Stimulated activated CD8-positive, alpha-beta memory T cell treated with anti-CD3 and anti-CD28 coated beads, Interleukin-4, amount 100 ng/mL, for 4 hours (primary cell): ENCODE measurements at regions not wholly inside any gene's neighbourhood (a gene's known extent, or its start where the extent isn't known, plus 50 kb on each side); places are given as distances from the start of the nearest gene placed in this dataset.
"Not testable (repeated sequence)": the region's sequence is repeated elsewhere in the genome, so short reads cannot be mapped to it uniquely, and the experiment has no call there.

ENCODE experiments used
- DNase-seq, 2 donors: peaks; one replicate each; pipeline ENCODE4 v3.0.0-alpha.2; 2020; ENCODE audit warnings: low read depth in 2 of 2, low spot score in 1 of 2

GRCh38 chr16:65754820-65755691 is 611.4 kb upstream of the CDH5 start:
- DNase-seq = no peak

DNA sequence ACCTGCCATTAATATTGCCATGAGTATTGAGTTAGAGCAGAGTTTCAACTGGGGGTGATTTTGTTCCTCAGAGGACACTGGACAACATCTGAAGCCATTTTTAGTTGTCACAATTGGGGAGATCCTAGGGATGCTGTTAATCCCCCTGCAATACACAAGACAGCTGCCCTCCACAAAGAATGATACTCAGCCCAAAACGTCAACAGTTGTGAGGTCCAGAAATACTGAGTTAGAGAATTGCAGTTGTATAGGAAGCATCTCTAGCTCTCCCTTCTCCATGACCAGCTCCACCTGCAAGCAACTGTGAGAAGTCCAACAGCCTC is 614.0 kb upstream of the CDH5 start:
- no peak for DNase-seq

DNA sequence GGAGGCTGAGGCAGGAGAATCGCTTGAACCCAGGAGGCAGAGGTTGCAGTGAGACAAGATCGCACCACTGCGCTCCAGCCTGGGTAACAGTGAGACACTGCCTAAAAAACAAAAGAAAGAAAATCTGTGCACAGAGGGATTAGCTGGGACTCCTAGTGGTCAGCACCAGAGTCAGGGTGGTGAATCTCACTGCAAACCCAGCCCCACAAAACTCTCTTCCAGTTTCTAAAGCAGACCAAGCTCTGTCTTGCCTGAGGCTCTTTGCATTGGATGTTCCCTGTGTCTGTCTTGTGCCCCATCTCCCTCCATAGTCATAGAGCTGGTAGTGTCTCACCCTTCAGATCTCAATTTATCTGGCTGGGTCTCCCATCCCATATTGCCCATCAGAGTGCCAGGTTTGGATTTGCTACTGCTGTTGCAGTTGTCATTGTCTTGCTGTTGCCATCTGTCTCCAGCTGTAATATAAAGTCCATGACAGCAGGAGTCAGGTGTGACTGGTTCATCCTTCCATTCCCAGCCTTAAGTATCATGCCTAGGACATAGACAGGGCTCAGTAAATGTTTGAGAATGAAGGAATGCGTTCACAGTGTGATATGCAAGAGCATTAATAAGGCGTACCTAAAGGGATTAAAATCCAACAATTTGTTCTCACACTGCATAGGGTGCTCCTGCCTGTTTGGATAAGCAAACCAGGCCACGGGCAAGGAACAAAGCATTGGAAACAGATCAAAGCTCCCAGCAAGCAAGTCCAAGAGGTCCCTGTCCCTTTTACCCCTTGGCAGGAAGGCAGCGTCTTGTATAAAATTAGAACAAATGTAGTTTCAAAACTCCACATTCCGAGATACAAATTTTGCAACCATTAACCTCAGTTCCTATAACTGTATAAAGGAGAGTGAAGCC is 614.6 kb upstream of the CDH5 start:
- DNase-seq = no peak

DNA sequence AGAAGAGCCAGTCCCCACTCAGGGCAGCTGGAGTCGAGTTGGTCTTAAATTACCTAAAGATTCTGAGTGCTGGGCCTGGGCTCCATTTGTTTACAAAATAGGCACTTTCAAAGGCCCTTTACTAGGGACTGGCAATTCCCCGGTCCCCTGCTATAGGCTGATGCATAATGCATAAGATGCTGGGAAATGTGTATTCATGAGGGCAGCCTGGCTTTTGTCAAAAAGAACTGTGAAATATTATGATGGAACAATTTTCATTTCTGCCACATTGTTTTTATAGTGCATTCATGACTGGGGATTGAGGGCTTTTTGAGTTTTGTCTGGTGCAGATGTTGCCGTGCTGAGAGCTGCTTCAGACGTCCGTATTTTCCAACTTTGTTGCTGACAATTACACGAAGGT is 617.0 kb upstream of the CDH5 start:
- DNase-seq = no peak

- DNase-seq = no peak
Measured at GRCh38 chr16:65746941-65747340, 619.5 kb upstream of the CDH5 start.

- no peak for DNase-seq
Measured at GRCh38 chr16:65745201-65745708, 621.2 kb upstream of the CDH5 start.

GRCh38 chr16:65744401-65744800 is 622.1 kb upstream of the CDH5 start:
- DNase-seq = no peak

GRCh38 chr16:65743558-65743957 is 621.7 kb upstream of the CDH11 start:
- no peak for DNase-seq

DNA sequence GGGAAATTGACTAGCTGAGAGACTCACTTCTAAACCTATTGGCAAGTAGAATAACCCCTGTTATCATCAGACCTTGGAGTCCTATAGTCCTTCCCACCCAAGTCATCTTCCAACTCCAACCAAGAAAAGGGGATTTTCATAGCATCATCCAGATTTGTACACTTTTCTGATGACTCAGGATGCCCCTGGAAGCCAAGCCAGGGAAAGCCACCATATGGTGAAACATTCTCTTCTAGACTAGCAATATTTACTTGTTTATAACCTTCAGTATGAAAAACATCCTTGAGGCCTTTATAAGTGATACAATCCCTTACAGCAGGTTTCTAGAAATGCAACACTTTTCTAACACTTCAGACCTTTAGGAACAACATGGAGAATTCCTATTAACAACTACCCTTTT is 618.8 kb upstream of the CDH11 start:
- no peak for DNase-seq

DNA sequence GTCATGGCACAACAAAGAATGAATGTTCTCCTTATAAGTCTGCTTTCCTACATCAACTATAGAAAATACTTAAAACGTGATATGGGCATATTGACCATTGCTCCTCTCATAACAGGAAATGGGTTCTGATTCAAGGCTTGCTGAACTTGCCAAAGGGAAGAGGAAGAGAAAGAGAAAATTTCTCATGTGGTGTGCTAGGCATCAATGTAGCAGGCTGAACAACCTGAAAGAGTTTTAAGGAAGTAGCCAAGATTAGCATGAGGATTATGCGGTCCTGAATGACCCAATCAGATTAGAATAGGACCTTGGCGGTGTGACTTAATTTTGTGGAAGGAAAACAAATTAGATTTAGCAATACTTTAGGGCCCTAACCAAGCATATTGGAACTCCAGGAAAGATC is 617.7 kb upstream of the CDH11 start:
- DNase-seq = no peak

DNA sequence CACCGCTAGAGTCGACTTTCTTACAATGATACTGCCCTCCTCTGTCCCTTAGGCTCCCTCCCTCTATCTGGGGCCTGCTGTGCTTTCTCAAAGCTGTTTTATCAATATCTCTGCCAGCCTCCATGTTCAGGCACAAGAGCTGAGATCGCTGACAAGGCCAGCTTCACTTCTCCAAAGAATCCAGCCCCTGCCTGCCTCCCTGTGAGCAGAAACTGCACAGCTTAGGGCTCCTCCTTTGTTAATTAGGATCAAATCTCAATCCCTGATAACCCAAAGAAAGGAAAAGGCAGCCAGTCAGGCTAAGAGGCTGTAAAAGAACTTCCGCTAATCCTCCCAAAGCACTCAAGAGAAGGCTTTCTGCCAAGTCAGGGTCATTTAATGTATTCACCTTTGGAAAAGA is 616.0 kb upstream of the CDH11 start:
- no peak for DNase-seq

DNA sequence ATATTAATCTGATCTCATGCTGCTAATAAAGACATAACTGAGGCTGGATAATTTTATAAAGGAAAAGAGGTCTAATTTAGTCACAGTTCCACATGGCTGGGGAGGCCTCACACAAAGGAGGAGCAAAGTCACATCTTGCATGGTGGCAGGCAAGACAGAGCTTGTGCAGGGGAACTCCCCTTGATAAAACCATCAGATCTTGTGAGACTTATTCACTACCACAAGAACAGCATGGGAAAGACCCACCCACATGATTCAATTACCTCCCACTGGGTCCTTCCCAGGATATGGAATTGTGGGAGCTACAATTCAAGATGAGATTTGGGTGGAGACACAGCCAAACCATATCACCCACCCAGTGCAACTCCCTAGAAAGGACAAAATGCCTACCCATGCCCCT is 613.8 kb upstream of the CDH11 start:
- not testable (repeated sequence) for DNase-seq

- DNase-seq = no peak
Measured at GRCh38 chr16:65733721-65734120, 611.9 kb upstream of the CDH11 start.

DNA sequence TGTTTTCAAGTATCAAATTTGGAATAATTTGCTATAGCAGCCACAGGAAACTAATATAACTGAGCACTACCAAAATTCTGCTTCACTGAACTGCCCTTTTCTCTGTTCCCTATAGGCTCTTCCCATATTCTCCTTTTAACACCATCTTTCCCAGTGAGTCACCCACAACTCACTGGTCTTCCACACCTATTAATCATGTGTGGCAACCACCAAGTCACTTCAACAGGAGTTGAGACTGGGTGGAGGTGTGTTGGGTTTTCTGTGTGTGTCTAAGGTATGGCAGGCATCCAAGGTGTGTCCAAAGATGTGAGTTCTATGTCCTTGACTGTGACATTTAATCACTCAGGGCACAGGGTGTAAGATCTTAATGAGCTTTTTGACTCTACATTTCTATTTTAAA is 610.0 kb upstream of the CDH11 start:
- DNase-seq = no peak

DNA sequence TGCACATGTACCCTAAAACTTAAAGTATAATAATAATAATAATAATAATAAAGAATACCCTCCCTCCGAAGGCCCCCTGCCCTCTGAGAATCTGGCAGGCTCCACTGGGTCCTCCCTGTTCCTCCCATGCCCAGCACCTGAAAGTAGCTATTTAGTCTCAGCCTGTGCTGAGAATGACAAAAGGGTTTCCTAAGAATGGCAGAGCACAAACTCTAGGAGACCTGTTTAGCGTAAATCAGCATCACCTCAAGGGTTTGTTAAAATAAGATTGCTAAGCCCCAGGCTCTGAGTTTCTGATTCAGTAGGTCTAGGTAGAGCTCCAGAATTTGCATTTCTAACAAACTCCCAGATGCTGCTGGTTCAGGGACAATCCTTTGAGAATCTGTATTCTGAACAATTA is 606.8 kb upstream of the CDH11 start:
- no peak for DNase-seq

DNA sequence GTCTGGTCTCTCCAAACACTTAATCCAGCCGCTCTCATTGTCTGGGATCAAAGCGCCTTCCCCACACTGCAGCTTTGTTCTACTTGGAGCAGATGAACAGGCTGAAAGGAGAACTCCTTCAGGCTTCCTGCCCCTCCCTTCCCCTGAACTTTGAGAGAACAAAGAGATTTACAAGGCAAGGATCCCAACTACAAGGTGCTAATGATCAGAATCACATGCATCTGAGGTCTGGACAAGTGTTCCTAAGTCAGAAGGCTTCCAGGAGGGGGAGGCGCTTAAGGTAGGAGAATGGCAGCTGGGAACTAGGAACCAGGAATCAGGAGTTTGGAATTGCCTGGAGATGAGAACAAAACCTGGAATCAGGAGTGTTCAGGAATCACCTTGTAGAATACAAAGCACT is 606.3 kb upstream of the CDH11 start:
- no peak for DNase-seq

DNA sequence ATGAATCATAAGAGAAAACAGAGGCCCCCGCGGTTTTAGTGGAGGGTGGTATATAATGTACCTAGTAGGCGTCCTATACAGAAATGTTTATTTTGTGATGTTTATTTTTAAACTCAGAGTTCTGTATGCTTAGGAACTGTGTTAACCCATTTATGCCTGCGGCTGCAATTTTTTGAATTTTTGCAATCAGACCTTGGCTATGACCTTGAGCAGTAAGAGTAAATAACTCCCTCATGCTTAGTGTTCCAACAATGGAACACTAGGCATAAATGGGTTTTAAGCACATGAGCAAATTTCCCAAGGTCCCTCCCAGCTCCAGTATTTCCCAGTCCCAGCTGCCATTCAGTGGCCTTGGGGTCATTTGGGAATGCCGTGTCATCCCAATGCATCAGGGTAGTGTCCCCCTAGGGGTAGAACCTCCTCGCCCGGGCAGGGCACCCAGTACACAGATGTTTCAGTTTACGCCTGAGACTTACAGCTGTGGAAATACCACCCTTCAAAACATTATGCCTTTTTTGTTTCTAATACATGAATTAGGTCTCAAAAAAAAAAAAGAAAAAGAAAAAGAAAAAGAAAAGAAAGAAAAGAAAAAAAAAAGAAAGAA is 605.8 kb upstream of the CDH11 start:
- DNase-seq = no peak

DNA sequence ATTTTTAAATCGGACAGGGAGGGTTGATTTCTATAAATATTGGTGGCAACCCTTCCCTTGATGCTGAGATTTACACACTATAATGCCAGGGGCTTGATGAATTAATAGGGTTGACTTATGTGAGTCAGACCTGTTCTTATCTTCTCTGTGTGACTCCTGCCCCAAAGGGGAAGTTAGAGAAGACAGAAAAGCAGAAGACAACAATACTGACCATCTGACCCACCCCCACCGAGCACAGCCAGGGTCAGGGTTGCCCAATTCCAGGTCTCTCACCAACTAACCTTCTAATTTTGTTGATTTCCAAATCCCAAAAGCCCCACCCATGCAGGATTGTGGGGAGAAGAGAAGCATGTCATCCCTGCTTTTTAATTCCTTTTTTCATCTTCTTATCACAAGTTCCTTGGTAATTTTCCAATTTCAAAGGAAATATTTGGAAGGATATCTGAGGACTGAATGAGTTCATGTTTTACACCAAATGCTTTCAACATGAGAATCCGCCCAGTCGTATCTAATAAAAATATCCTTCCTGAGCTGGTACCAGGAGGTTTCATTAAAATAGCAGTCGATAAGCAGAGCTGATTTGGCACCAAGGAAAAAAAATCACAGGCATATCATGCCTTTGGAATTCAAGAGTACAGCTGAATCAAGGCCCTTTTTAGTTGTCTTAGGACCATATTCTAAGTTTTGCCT is 603.4 kb upstream of the CDH11 start:
- DNase-seq = no peak

DNA sequence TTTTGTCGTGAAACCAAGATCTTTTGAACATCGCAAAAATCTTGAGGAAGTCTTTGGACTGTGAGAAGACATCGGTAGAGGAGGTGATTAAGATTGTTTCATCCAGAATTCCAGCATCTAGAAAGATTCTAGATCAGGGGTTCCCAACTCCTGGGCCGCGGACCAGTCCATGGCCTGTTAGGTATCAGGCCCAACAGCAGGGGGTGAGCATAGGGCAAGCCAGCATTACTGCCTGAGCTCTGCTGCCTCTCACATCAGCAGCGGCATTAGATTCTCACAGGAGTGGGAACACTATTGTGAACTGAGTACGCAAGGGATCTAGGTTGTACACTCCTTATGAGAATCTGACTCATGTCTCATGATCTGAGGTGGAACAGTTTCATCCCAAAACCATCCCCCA is 600.6 kb upstream of the CDH11 start:
- DNase-seq = no peak

DNA sequence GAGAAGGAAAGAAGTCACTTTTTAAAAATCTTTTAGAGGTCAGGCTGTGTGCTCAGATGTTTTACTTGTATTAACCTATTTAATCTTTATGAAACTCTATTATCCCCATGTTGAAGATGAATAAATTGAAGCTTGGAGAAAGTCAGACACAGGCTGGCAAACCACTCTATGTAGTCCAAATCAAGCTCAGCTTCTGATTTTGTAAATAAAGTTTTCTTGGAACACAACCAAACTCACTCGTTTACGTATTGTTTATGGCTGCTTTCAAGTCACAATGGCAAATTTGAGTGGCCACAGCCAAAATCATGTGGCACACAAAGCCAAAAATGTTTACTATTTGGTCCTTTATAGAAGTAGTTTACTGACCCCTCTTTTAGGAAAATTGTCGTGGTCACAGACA is 596.0 kb upstream of the CDH11 start:
- no peak for DNase-seq
